Activated T-cell treated with anti-CD3 and anti-CD28 coated beads for 4 hours (primary cell): ENCODE measurements at regions not wholly inside any gene's neighbourhood (a gene's known extent, or its start where the extent isn't known, plus 50 kb on each side); places are given as distances from the start of the nearest gene placed in this dataset.
"Not testable (repeated sequence)": the region's sequence is repeated elsewhere in the genome, so short reads cannot be mapped to it uniquely, and the experiment has no call there.

Experiments used
- DNase-seq: peaks from one replicate; pipeline ENCODE4 v3.0.0-alpha.2; 2020

GRCh38 chr6:14276667-14277404 lies 159.3 kb downstream of the CD83 start:
- DNase-seq: no peak

DNA sequence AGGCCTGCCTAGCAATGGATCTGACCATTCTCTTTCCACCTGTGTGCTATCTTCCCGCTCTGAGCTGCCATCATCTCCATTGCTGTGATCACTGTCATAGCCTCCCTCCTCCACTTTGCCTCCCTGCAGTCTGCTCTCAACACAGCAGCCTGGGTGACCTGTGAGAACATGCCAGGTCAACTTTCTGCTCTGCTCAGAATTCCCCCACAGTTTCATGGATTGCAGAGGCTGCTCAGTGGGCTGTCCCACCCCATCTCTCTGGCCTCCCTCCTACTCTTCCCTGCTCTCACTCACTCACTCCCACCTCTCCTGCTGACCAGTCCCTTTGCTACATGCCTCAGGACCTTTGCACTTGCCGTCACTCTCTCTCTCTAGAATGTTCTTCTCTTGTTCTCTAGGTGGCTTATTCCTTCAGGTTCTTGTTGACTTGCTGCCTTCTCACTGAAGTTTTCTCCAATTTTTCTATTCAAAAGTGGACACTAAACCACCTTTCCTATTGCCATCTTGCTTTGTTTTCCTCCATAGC lies 159.9 kb downstream of the CD83 start:
- DNase-seq: no peak

DNA sequence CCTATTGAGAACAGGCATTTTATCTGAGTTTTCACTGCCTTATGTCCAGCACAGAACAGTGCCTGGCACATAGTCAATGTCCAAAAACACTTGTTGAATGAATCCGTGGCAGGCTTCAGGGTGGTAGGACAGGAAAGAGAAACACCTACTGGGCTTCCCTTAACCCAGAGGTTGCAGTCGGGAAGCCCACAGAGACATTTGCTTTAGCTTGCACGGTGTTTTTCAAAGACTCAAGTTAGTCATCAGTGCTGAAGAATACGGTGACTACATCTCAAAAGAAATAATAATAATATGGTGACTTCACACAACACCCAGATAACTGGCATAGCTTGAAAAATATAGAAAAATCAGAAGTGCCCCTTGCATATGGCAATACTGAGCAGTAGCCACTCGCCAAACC lies 160.4 kb downstream of the CD83 start:
- no peak for DNase-seq

DNA sequence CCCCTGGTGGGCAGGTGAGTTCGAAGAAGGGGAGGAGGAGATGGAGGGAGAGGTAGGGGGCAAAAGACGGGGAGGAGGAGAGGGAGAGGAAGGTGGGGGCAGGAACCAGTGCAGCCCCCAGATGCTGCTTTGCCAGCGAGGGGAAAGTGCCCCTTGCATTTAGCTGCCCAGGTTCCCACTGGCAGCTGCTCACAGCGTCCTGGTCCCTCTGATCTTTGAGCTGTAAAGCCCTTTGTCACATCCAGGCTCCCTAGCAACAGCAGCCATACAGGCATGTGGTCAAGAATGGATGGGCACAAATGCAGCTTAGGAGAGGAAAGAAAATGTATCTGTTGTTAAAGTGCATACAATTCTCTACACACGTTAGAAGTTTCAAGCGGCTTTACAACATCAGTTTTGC lies 160.9 kb downstream of the CD83 start:
- DNase-seq: no peak

- no peak for DNase-seq
Observed at GRCh38 chr6:14280006-14280510, 162.5 kb downstream of the CD83 start.

DNA sequence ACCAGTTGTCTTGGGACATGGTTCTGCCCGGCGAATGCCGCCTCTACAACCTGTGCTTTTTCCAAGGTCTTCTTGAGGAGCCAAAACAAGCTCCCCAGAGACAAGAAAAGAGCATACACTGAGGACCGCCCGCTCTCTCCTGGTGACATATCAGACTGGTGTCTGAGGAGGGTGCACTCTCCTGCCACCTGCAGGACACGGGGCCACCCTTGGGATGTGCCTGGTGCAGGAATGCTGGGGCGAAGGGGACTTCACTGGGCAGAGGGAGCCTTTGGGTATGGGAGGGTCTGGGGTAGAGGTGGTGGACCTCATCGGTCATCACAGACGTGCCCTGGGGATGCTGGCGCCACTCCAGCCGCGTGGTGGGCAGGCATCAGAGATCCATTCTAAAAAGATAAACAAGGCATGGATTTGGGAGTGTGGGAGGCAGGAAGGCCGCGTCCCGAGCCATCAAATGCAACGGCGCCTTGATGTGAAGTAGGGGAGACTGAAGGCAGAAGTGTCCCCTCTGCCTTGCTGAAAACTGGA lies 163.3 kb downstream of the CD83 start:
- no peak for DNase-seq

DNA sequence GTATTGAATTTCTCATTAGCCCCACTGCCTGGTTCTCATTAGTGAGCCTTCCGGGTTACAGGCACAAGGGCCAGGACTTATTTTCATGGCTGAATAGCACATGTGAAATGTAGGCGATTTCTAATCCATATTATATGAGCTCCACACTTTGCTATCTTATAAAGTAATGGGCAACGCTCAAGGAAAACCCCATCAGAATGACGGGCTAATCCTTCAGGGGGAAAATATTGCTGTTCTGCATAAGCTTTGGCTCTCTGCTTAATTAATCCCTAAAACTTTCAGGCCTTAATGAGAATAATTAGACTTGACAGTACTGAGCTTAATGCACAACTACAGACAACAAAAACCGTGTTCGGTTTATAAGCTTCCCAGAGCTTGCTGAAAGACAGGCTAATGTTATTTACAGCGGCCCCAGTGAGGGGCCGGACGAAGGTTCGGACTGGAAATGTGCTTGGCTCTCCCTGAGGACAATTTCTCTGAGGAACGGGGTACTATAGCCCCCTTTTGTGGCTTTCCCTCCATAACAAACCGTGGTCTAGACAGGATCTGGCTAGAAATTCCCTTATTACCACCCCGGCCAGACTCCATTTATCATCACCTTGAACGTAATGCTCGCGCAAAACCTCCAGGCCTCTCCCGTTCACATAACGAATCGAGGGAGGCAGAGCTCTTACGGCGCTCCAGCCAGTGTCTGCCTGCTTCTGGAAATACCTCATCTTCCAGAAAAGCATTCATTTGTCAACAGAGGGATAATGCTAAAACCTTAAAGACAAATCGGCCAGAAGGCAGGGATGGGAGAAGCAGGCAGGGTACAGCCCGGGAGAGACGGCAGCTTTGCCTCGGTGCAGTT lies 164.5 kb downstream of the CD83 start:
- no peak for DNase-seq

DNA sequence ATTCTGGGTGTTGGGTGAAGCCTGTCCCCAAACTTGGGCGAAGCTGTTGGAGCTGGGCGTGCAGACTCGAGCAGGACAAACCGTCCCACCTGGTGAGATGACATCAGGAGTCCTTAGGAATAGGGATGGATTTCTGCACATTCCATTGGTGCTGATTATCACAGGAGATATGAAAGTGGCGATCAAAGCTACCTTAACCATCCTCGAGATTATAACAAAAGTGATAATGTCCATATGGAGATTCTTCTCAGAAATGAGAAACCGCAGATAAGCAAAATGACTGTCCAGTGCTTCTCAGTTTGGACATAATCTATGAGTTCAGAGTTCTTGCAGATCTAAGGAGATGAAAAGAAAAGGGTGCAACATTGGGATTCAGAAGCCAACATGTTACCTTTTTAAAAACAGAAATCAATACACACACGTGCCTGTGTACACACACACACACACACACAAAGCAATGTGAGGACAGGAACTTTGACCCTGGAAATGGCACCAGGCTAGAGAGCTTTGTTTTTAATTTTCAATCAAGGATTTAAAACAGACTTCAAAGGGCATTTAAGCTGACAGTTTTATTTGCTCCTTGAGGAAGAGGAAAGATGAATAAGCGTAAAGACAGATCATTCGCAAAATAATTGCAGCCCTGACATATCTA lies 165.4 kb downstream of the CD83 start:
- DNase-seq: no peak

DNA sequence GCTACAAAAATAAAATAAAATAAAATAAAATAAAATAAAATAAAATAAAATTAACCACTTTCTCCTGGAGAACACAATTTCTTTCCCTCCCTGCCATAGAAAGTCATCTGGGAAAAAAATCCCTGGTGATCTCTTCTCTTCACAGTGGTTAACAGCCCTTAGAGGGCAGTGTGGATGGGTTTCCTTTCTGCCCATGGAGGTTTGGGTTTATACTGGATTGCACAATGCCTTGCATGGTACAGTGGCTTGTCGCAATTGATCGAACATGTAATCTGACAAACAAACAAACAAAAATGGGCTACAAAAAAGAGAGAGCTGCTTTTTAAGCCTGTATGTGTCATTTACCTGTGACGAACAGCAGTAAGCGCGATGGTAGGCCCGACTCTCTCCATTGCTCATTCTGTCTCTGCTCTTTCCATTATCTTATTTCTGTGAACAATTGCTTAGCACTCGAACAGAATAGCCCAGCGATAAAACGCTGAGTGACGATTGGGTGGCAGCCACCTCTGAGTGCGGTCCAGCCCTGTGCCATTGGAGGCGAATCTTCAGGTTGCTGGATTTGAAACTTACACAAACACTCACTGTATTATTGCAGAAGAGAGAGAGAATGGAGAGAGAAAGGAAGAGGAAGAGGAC lies 166.1 kb downstream of the CD83 start:
- no peak for DNase-seq

- no peak for DNase-seq
Observed at GRCh38 chr6:14284969-14285590, 167.5 kb downstream of the CD83 start.

GRCh38 chr6:14286144-14286543 lies 168.6 kb downstream of the CD83 start:
- no peak for DNase-seq

DNA sequence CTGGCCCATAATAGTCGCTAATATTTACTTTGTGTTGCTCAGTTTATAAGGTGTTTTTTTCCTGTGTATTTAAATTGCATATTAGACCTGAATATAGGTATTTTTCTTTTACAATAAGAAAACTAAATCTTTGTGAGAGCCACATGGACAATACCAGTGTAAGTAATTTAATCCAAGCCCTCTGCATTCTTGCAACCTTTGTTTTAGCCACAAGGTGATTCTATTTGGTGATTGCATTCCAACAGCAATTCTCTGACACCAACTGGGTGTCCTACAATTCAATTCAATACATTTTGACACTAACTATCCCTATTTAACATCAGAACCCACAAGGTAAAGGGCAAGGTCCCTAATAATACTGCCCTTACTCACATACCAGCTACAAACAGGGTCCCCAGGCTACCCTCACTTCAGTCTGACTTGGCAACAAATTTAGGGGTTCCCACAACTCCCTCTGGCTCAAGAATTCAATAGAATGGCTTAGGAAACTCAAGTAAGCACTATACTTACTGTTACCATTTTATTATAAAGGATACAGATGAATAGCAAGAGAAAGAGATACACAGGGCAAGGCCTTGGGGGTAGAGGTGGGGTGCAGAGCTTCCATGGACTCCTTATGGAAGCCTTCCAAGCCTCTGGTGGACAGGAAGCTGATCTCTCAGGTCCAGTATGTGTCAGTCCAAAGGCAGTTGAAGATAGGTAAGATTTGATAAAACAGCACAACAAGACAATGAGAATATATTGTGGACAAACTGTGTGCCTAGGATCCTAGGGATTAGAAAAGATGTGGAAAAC lies 169.3 kb downstream of the CD83 start:
- no peak for DNase-seq

GRCh38 chr6:14287707-14288106 lies 170.1 kb downstream of the CD83 start:
- no peak for DNase-seq

DNA sequence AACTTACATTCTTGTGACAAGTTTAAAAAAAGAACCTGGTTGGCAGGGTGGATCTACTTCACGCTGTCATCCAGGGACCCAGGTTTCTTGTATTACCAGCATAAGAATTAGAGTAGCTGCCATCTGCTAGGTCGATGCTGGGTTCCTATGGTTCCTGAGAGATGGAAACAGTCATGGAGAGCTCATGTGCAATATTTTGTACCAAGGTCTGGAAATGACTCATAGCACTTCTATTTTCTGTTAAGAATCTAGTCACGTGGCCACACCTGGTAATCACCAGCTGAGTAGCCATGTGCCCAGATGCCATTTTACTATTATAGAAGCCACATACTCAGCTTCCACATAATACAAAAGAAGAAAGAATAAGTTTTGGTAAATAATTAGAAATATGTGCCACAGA lies 171.3 kb downstream of the CD83 start:
- DNase-seq: no peak

- no peak for DNase-seq
Observed at GRCh38 chr6:14290041-14290771, 172.6 kb downstream of the CD83 start.

DNA sequence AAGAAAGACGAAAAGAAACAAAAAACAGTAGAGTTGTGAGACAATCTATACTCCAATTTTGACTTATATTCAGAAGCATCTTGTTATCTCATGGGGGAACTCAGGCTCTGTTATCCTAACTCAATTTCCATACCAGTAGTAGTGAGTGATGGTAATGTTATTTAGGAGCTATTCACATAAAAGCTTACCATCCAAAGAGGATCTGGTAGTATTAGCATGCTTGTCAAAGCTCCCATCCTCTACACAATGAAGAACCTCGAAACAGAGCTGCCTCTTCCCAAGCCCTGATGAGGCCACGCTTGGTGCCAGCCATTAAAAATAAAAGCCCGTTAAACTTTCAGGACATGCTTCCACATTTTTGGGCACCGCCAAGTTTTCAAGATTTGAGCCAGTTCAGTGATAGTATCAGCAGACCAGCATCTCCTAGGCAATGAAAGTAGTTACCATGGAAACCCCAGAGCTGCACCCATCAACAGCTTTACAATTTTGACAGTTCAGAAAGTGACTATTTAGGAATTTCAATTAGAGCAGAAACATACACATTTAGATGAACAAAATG lies 173.3 kb downstream of the CD83 start:
- no peak for DNase-seq

GRCh38 chr6:14291331-14291730 lies 173.8 kb downstream of the CD83 start:
- DNase-seq: no peak

- no peak for DNase-seq
Observed at GRCh38 chr6:14292119-14292518, 174.5 kb downstream of the CD83 start.

DNA sequence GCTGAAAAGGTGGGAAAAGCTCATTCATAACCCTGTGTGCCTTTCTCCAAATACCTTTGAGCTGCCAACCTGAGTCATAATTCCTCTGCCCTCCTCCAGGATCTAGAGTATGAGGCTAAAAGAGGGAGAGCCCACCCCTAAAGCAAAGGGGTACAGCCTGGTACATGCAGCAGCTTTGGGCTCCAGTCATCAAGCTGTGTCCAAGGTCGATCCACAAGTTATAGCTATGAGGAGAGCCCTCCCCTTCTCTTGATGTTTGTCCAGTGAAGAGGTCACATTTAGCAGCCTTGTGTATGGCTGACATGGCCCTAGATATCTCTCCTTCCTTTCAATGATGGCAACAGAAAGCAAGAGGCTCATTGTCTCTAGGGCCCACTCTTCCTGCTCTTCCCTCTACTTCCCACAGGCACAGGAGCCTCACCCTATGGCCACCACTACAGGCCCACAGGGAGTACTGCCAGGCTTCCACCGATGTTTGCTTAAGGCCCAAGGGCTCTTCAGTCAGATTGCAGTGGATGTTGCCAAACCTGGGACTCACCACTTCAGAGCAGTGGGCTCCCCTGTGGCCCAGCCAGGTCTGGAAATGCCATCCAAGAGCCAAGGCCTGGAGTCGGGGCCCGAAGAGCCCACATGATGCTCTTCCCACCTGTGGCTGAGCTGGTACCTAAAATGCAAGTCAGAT lies 176.8 kb downstream of the CD83 start:
- DNase-seq: no peak

DNA sequence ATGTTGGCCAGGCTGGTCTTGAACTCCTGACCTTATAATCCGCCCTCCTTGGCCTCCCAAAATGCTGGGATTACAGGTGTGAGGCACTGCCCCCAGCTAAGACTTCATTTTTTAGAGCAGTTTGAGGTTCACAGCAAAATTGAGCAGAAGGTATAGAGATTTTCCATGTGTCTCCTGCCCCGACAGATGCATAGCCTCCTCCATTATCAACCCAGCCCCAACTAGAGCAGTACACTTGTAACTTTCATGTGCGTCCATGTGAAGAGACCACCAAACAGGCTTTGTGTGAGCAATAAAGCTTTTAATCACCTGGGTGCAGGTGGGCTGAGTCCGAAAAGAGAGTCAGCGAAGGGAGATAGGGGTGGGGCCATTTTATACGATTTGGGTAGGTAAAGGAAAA lies 179.1 kb downstream of the CD83 start:
- not testable (repeated sequence) for DNase-seq
